Endodermal cell (in vitro differentiated cells): ENCODE measurements at regions not wholly inside any gene's neighbourhood (a gene's known extent, or its start where the extent isn't known, plus 50 kb on each side); places are given as distances from the start of the nearest gene placed in this dataset.
A peak's percentile ranks its signal among the peaks of the same experiment; 100 is the strongest.

ENCODE experiments used
- DNase-seq: peaks from one replicate; pipeline ENCODE4 v3.0.0-alpha.2; 2017
- H3K27ac ChIP-seq: 2 replicates; pipeline ENCODE4 v1.5.1; 2013; ENCODE audit warnings: mild to moderate bottlenecking, low read depth, low read length, moderate library complexity
- H3K27me3 ChIP-seq: 2 replicates; pipeline ENCODE4 v1.6.1; 2013; ENCODE audit warnings: mild to moderate bottlenecking, low read length, moderate library complexity; ENCODE audit not compliant: insufficient read depth, control insufficient read depth, poor library complexity, severe bottlenecking
- H3K36me3 ChIP-seq: 2 replicates; pipeline ENCODE4 v1.7.0; 2013; ENCODE audit warnings: mild to moderate bottlenecking, low read length, moderate library complexity; ENCODE audit not compliant: control insufficient read depth, insufficient read depth
- H3K4me1 ChIP-seq: one replicate; pipeline ENCODE4 v1.7.0; 2013; ENCODE audit warnings: low read length; ENCODE audit not compliant: control insufficient read depth, insufficient read depth
- H3K4me3 ChIP-seq: 2 replicates; pipeline ENCODE4 v1.5.1; 2013; ENCODE audit warnings: mild to moderate bottlenecking, low read length, moderate library complexity
- H3K9ac ChIP-seq: 2 replicates; pipeline ENCODE4 v1.6.1; 2013; ENCODE audit warnings: mild to moderate bottlenecking, low read length, moderate library complexity; ENCODE audit not compliant: poor library complexity, severe bottlenecking; ENCODE audit errors: extremely low read depth
- H3K9me3 ChIP-seq: 2 replicates; pipeline ENCODE4 v1.6.1; 2013; ENCODE audit warnings: mild to moderate bottlenecking, low read length, moderate library complexity; ENCODE audit not compliant: control insufficient read depth
- H3K27ac Mint-ChIP-seq: 2 replicates; pipeline ENCODE4 v1.8.0; 2020; ENCODE audit warnings: mixed read lengths
- H3K27me3 Mint-ChIP-seq: 2 replicates; pipeline ENCODE4 v1.8.0; 2021; ENCODE audit warnings: mild to moderate bottlenecking, mixed read lengths; ENCODE audit not compliant: insufficient read depth
- H3K36me3 Mint-ChIP-seq: 2 replicates; pipeline ENCODE4 v1.8.0; 2020; ENCODE audit warnings: low read depth, mixed read lengths
- H3K4me1 Mint-ChIP-seq: 2 replicates; pipeline ENCODE4 v1.8.0; 2020; ENCODE audit warnings: mixed read lengths
- H3K4me3 Mint-ChIP-seq: 2 replicates; pipeline ENCODE4 v1.8.0; 2020; ENCODE audit warnings: mild to moderate bottlenecking, moderate library complexity, mixed read lengths
- H3K9me3 Mint-ChIP-seq: 2 replicates; pipeline ENCODE4 v1.8.0; 2020; ENCODE audit warnings: mild to moderate bottlenecking, mixed read lengths
- CTCF ChIP-seq: fragments of 200-600 bp; sonication (generic); conservative IDR thresholded peaks from 2 replicates; pipeline ENCODE4 v1.5.0; 2021; ENCODE audit warnings: antibody characterized with exemption, mild to moderate bottlenecking
- WGBS, 2 experiments: methylation state at CpG; one replicate each; pipeline versions ENCODE4 v1.1.5 to v1.1.7; 2013; ENCODE audit warnings: missing lambda C conversion rate in 2 of 2, mixed read lengths in 1 of 2; ENCODE audit not compliant: insufficient coverage in 1 of 2, insufficient read length in 1 of 2; 5-methylcytosine and 5-hydroxymethylcytosine counted together

DNA sequence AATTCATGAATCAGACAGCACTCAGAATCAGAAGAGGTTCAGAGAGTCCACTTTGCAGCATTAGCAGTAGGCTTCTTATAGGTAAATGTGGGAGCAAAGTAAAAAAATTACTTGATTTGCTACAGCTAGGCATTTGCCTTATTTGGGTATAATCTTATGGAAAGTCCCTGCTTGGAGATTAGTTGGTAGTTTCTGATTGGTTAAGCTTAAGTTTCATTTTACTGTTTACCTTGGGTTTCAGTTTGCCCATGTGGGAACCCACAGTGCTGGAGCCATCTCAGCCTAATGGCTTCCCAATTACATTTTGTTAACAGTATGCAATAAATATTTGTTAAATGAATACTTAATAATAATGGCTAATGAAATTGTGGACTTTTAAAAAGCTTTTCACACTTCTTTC, 311.0 kb upstream of the FLRT2 start:
- Mint-ChIP-seq H3K4me1 (peaks cover 29% of the 10 kb centered on the region), H3K4me3 (no peak overlapping the region), H3K27ac (no peak overlapping the region), H3K9me3 (peaks cover 5% of the 10 kb centered on the region), H3K36me3 (no peaks in the 10 kb centered on the region), H3K27me3 (no peaks in the 10 kb centered on the region)
- no peaks in the 10 kb centered on the region for H3K36me3 ChIP-seq
- no peak for DNase-seq
- TF ChIP-seq CTCF = no peak
- no peaks in the 10 kb centered on the region for H3K27me3 ChIP-seq
- H3K27ac ChIP-seq = no peak overlapping the region
- H3K4me1 ChIP-seq = no peaks in the 10 kb centered on the region
- H3K4me3 ChIP-seq = no peak overlapping the region
- H3K9me3 ChIP-seq = peaks cover 14% of the 10 kb centered on the region
- no peak overlapping the region for H3K9ac ChIP-seq

DNA sequence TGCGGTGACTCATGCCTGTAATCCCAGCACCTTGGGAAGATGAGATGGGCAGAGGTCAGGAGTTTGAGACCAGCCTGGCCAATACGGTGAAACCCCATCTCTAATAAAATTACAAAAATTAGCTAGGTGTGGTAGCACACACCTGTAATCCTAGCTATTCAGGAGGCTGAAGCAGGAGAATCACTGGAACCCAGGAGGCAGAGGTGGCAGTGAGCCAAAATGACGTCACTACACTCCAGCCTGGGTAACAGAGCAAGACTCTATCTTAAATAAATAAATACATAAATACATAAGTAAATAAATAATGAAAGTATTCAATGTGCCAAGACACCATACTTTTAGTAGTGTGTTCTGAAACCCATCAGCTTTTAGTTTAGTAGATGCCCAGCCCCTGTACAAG, 308.1 kb upstream of the FLRT2 start:
- peak; percentile 43 for DNase-seq
- Mint-ChIP-seq H3K36me3 (no peaks in the 10 kb centered on the region), H3K27me3 (no peaks in the 10 kb centered on the region), H3K9me3 (peaks cover 5% of the 10 kb centered on the region), H3K27ac (no peak overlapping the region), H3K4me3 (no peak overlapping the region), H3K4me1 (peaks cover 31% of the 10 kb centered on the region)
- Histone ChIP-seq H3K9me3 (peaks cover 14% of the 10 kb centered on the region), H3K4me1 (no peaks in the 10 kb centered on the region), H3K4me3 (no peak overlapping the region), H3K27me3 (no peaks in the 10 kb centered on the region), H3K27ac (no peak overlapping the region), H3K36me3 (no peaks in the 10 kb centered on the region), H3K9ac (no peak overlapping the region)
- 79 to 100% methylated on average over 1 to 3 of the region's 3 CpGs for WGBS, 2 experiments
- no peak for TF ChIP-seq CTCF

GRCh38 chr14:85222341-85222740, 307.6 kb upstream of the FLRT2 start:
- no peak for TF ChIP-seq CTCF

More at GRCh38 chr14:85222341-85222740, 307.6 kb upstream of the FLRT2 start:
- no peak overlapping the region for H3K27ac ChIP-seq
- peaks cover 5% of the 10 kb centered on the region for H3K9me3 Mint-ChIP-seq
- peaks cover 27% of the 10 kb centered on the region for H3K4me1 Mint-ChIP-seq
- 77 to 83% methylated on average over 1 of the region's 1 CpG for WGBS, 2 experiments
- H3K27ac Mint-ChIP-seq = no peak overlapping the region
- peaks cover 14% of the 10 kb centered on the region for H3K9me3 ChIP-seq
- no peaks in the 10 kb centered on the region for H3K4me1 ChIP-seq
- no peaks in the 10 kb centered on the region for H3K27me3 Mint-ChIP-seq
- no peak overlapping the region for H3K4me3 Mint-ChIP-seq
- no peak overlapping the region for H3K4me3 ChIP-seq
- DNase-seq = no peak
- H3K27me3 ChIP-seq = no peaks in the 10 kb centered on the region
- H3K9ac ChIP-seq = no peak overlapping the region
- no peaks in the 10 kb centered on the region for H3K36me3 ChIP-seq
- no peaks in the 10 kb centered on the region for H3K36me3 Mint-ChIP-seq
